ENCODE measurements at regions not wholly inside any gene's neighbourhood (a gene's known extent, or its start where the extent isn't known, plus 50 kb on each side); places are given as distances from the start of the nearest gene placed in this dataset.
"Not testable (repeated sequence)": the region's sequence is repeated elsewhere in the genome, so short reads cannot be mapped to it uniquely, and the experiment has no call there.

GRCh38 chr12:92234533-92234932 lies 88.9 kb upstream of the BTG1 start:
- TF ChIP-seq PPARA (CRISPR knock-in tag; IDR thresholded peaks at IDR 0.05; ENCODE audit: borderline replicate concordance): no peak
- TF ChIP-seq TOX (CRISPR knock-in tag; IDR thresholded peaks at IDR 0.05; ENCODE audit: borderline replicate concordance): no peak
- no peak for TF ChIP-seq CSDC2 (CRISPR knock-in tag; IDR thresholded peaks at IDR 0.05)
- no peak for TF ChIP-seq TCF4 (CRISPR knock-in tag; IDR thresholded peaks at IDR 0.05; ENCODE audit: borderline replicate concordance)
- no peak for TF ChIP-seq ZFP3 (CRISPR knock-in tag; IDR thresholded peaks at IDR 0.05)
- no peak for TF ChIP-seq GLIS3 (CRISPR knock-in tag; IDR thresholded peaks at IDR 0.05)
- no peak for TF ChIP-seq ESRRG (CRISPR knock-in tag; IDR thresholded peaks at IDR 0.05)
- no peak for TF ChIP-seq ISL1 (CRISPR knock-in tag; IDR thresholded peaks at IDR 0.05)
- TF ChIP-seq SNAI2 (CRISPR knock-in tag; IDR thresholded peaks at IDR 0.05): no peak
- TF ChIP-seq ZNF565 (CRISPR knock-in tag; conservative IDR thresholded peaks at IDR 0.05; ENCODE audit: low read depth): no peak
- TF ChIP-seq ARNTL (CRISPR knock-in tag; IDR thresholded peaks at IDR 0.05; ENCODE audit: borderline replicate concordance, low read depth): no peak
- no peak for TF ChIP-seq POU6F1 (CRISPR knock-in tag; IDR thresholded peaks at IDR 0.05; ENCODE audit: borderline replicate concordance, low read depth)
- TF ChIP-seq TSHZ2 (CRISPR knock-in tag; IDR thresholded peaks at IDR 0.05): no peak
- no peak for TF ChIP-seq ZNF70 (CRISPR knock-in tag; IDR thresholded peaks at IDR 0.05)
- TF ChIP-seq CREB5 (CRISPR knock-in tag; IDR thresholded peaks at IDR 0.05; ENCODE audit: low read depth): no peak
- no peak for ATAC-seq

GRCh38 chr12:92233346-92234015 lies 87.8 kb upstream of the BTG1 start:
- no peak for TF ChIP-seq CSRNP3 (CRISPR knock-in tag; IDR thresholded peaks at IDR 0.05)
- TF ChIP-seq TSHZ2 (CRISPR knock-in tag; IDR thresholded peaks at IDR 0.05): no peak
- no peak for TF ChIP-seq SNAI2 (CRISPR knock-in tag; IDR thresholded peaks at IDR 0.05)
- TF ChIP-seq RARB (CRISPR knock-in tag; IDR thresholded peaks at IDR 0.05): no peak
- TF ChIP-seq POU6F1 (CRISPR knock-in tag; IDR thresholded peaks at IDR 0.05; ENCODE audit: borderline replicate concordance, low read depth): no peak
- TF ChIP-seq ZNF8 (CRISPR knock-in tag; IDR thresholded peaks at IDR 0.05): no peak
- no peak for TF ChIP-seq ZNF70 (CRISPR knock-in tag; IDR thresholded peaks at IDR 0.05)
- no peak for TF ChIP-seq ISL1 (CRISPR knock-in tag; IDR thresholded peaks at IDR 0.05)
- no peak for TF ChIP-seq TCF4 (CRISPR knock-in tag; IDR thresholded peaks at IDR 0.05; ENCODE audit: borderline replicate concordance)
- no peak for TF ChIP-seq PPARA (CRISPR knock-in tag; IDR thresholded peaks at IDR 0.05; ENCODE audit: borderline replicate concordance)
- TF ChIP-seq PATZ1 (CRISPR knock-in tag; IDR thresholded peaks at IDR 0.05; ENCODE audit: borderline replicate concordance): no peak

GRCh38 chr12:92232371-92232932 lies 86.8 kb upstream of the BTG1 start:
- ATAC-seq: not testable (repeated sequence)

More at GRCh38 chr12:92233346-92234015, 87.8 kb upstream of the BTG1 start:
- no peak for ATAC-seq

GRCh38 chr12:92231945-92232344 lies 86.3 kb upstream of the BTG1 start:
- ATAC-seq: not testable (repeated sequence)

GRCh38 chr12:92231532-92231931 lies 85.9 kb upstream of the BTG1 start:
- not testable (repeated sequence) for ATAC-seq

Data from SK-N-SH treated with all-trans-retinoic acid at 6 μM for 48 hours (cell line).